HG02938 (cell line): ENCODE measurements at regions not wholly inside any gene's neighbourhood (a gene's known extent, or its start where the extent isn't known, plus 50 kb on each side); places are given as distances from the start of the nearest gene placed in this dataset.

Experiments used
- ATAC-seq: cut with Tn5 transposase; IDR thresholded peaks from one replicate; pipeline ENCODE4 v1.9.1; 2021; ENCODE audit warnings: mild to moderate bottlenecking, moderate library complexity; ENCODE audit not compliant: unreplicated experiment

GRCh38 chr17:12287953-12288352 lies 267.3 kb downstream of the MAP2K4 start:
- ATAC-seq, result no peak

- no peak for ATAC-seq
Measured at GRCh38 chr17:12290207-12290606, 269.5 kb downstream of the MAP2K4 start.

GRCh38 chr17:12296209-12296625 lies 275.5 kb downstream of the MAP2K4 start:
- ATAC-seq, result no peak

- no peak for ATAC-seq
Measured at GRCh38 chr17:12301551-12301950, 280.9 kb downstream of the MAP2K4 start.

GRCh38 chr17:12302711-12303110 lies 282.0 kb downstream of the MAP2K4 start:
- ATAC-seq, result no peak

- ATAC-seq, result no peak
Measured at GRCh38 chr17:12310811-12311210, 290.1 kb downstream of the MAP2K4 start.

- no peak for ATAC-seq
Measured at GRCh38 chr17:12312692-12313091, 292.0 kb downstream of the MAP2K4 start.

- no peak for ATAC-seq
Measured at GRCh38 chr17:12313786-12314185, 293.1 kb downstream of the MAP2K4 start.

- no peak for ATAC-seq
Measured at GRCh38 chr17:12316021-12316420, 295.3 kb downstream of the MAP2K4 start.

- no peak for ATAC-seq
Measured at GRCh38 chr17:12318571-12319266, 298.0 kb downstream of the MAP2K4 start.

- ATAC-seq, result no peak
Measured at GRCh38 chr17:12320286-12320685, 299.6 kb downstream of the MAP2K4 start.

- ATAC-seq, result no peak
Measured at GRCh38 chr17:12328204-12328603, 307.5 kb downstream of the MAP2K4 start.

GRCh38 chr17:12330456-12330855 lies 309.8 kb downstream of the MAP2K4 start:
- ATAC-seq, result no peak

GRCh38 chr17:12341328-12341727 lies 320.7 kb downstream of the MAP2K4 start:
- ATAC-seq, result no peak

- ATAC-seq, result no peak
Measured at GRCh38 chr17:12342161-12342560, 321.5 kb downstream of the MAP2K4 start.

GRCh38 chr17:12342609-12343435 lies 322.1 kb downstream of the MAP2K4 start:
- ATAC-seq, result no peak

- ATAC-seq, result no peak
Measured at GRCh38 chr17:12348476-12348875, 317.2 kb upstream of the MYOCD start.

GRCh38 chr17:12349297-12349696 lies 316.4 kb upstream of the MYOCD start:
- ATAC-seq, result no peak

- ATAC-seq, result no peak
Measured at GRCh38 chr17:12352127-12352526, 313.6 kb upstream of the MYOCD start.

- ATAC-seq, result no peak
Measured at GRCh38 chr17:12357600-12357999, 308.1 kb upstream of the MYOCD start.

GRCh38 chr17:12358477-12358876 lies 307.2 kb upstream of the MYOCD start:
- ATAC-seq, result no peak

- ATAC-seq, result no peak
Measured at GRCh38 chr17:12362853-12363455, 302.7 kb upstream of the MYOCD start.
